Fibroblast of lung (primary cell): ENCODE measurements at regions not wholly inside any gene's neighbourhood (a gene's known extent, or its start where the extent isn't known, plus 50 kb on each side); places are given as distances from the start of the nearest gene placed in this dataset.
A peak's percentile ranks its signal among the peaks of the same experiment; 100 is the strongest.

Experiments
- DNase-seq, 2 donors: peaks; one replicate each; pipeline versions ENCODE4 v3.0.0 to v3.0.0-alpha.2; 2010; ENCODE audit warnings: low read depth in 2 of 2
- H2AFZ ChIP-seq: 2 replicates; pipeline ENCODE4 v1.5.1; 2012; ENCODE audit warnings: low read length, control low read depth, inconsistent platforms
- H3K27ac ChIP-seq: 2 replicates; pipeline ENCODE4 v1.5.1; 2011; ENCODE audit warnings: low read length, control low read depth; ENCODE audit not compliant: insufficient read depth
- H3K27me3 ChIP-seq: 2 replicates; pipeline ENCODE4 v1.5.1; 2011; ENCODE audit warnings: mild to moderate bottlenecking, low read length; ENCODE audit not compliant: control insufficient read depth, insufficient read depth
- H3K36me3 ChIP-seq: 2 replicates; pipeline ENCODE4 v1.5.1; 2011; ENCODE audit warnings: low read length; ENCODE audit not compliant: control insufficient read depth, insufficient read depth
- H3K4me1 ChIP-seq: 2 replicates; pipeline ENCODE4 v1.5.1; 2011; ENCODE audit warnings: low read length; ENCODE audit not compliant: control insufficient read depth, insufficient read depth; ENCODE audit errors: extremely low read depth
- H3K4me2 ChIP-seq: 2 replicates; pipeline ENCODE4 v1.5.1; 2011; ENCODE audit warnings: low read length, control low read depth; ENCODE audit not compliant: insufficient read depth; ENCODE audit errors: extremely low read depth
- H3K4me3 ChIP-seq, 4 experiments: fragments of 200-600 bp in 1 of 4; sonication (generic) in 1 of 4; replicated peaks in 1 of 4; 2 replicates each; pipeline ENCODE4 v1.5.1; 2011 to 2016; ENCODE audit warnings: low read length in 4 of 4, low read depth in 3 of 4, mild to moderate bottlenecking in 3 of 4, control low read depth in 2 of 4, inconsistent platforms in 1 of 4, mixed read lengths in 1 of 4; ENCODE audit not compliant: insufficient read depth in 1 of 4; ENCODE audit errors: control extremely low read depth in 1 of 4
- H3K79me2 ChIP-seq: 2 replicates; pipeline ENCODE4 v1.5.1; 2012; ENCODE audit warnings: mild to moderate bottlenecking, low read length, inconsistent platforms; ENCODE audit not compliant: control insufficient read depth, insufficient read depth
- H3K9ac ChIP-seq: 2 replicates; pipeline ENCODE4 v1.5.1; 2011; ENCODE audit warnings: mild to moderate bottlenecking, low read length, control low read depth; ENCODE audit not compliant: insufficient read depth
- H3K9me3 ChIP-seq: 2 replicates; pipeline ENCODE4 v1.5.1; 2012; ENCODE audit warnings: low read depth, low read length; ENCODE audit not compliant: control insufficient read depth, insufficient read depth
- H4K20me1 ChIP-seq: 2 replicates; pipeline ENCODE4 v1.5.1; 2011; ENCODE audit warnings: low read length; ENCODE audit not compliant: control insufficient read depth, insufficient read depth; ENCODE audit errors: extremely low read depth
- EZH2 ChIP-seq: IDR thresholded peaks from 2 replicates; pipeline ENCODE4 v1.5.1; 2012; ENCODE audit warnings: low read length, control low read depth, mild to moderate bottlenecking; ENCODE audit errors: missing control alignments
- TF ChIP-seq, protein P1 (sequence below), 2 donors: IDR thresholded peaks in 1 of 2; conservative IDR thresholded peaks in 1 of 2; 1 replicate in 1 of 2; 2 replicates in 1 of 2; pipeline ENCODE4 v1.5.1; 2011 to 2012; ENCODE audit warnings: low read length in 2 of 2, control low read depth in 1 of 2, inconsistent platforms in 1 of 2, low read depth in 1 of 2, mild to moderate bottlenecking in 1 of 2

DNA sequence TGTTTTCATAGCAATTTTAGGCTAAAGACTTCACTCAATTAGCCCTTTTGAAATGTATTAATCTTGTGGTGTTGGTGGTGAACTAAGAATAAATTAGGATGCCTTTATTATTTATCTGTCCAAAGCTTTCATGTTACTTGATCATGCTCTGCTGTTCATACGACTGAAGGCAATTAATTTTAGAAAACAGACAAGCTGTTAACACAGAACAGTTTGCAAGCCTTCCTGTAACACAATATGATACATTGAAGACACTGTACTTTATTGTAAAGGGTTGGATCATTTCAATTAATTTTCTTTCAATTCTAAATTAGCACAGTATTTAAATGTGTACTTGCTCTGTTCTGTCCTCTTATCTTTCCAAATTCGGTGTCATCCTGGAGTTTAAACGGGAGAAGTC, 794.3 kb upstream of the MIR17HG start:
- Histone ChIP-seq H3K27ac (no peak overlapping the region), H3K9me3 (no peaks in the 10 kb centered on the region), H3K27me3 (no peaks in the 10 kb centered on the region), H4K20me1 (no peaks in the 10 kb centered on the region), H3K9ac (no peak overlapping the region), H3K4me3 (peak overlapping the region in 1 of 4 experiments; percentile 27), H3K79me2 (no peaks in the 10 kb centered on the region), H3K4me1 (no peaks in the 10 kb centered on the region), H3K36me3 (no peaks in the 10 kb centered on the region), H3K4me2 (no peak overlapping the region), H2AFZ (no peak overlapping the region)
- no peak for DNase-seq
- TF ChIP-seq, protein P1, sequence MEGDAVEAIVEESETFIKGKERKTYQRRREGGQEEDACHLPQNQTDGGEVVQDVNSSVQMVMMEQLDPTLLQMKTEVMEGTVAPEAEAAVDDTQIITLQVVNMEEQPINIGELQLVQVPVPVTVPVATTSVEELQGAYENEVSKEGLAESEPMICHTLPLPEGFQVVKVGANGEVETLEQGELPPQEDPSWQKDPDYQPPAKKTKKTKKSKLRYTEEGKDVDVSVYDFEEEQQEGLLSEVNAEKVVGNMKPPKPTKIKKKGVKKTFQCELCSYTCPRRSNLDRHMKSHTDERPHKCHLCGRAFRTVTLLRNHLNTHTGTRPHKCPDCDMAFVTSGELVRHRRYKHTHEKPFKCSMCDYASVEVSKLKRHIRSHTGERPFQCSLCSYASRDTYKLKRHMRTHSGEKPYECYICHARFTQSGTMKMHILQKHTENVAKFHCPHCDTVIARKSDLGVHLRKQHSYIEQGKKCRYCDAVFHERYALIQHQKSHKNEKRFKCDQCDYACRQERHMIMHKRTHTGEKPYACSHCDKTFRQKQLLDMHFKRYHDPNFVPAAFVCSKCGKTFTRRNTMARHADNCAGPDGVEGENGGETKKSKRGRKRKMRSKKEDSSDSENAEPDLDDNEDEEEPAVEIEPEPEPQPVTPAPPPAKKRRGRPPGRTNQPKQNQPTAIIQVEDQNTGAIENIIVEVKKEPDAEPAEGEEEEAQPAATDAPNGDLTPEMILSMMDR (conservative IDR thresholded peaks at IDR 0.05 in 1 of 2, IDR thresholded peaks at IDR 0.05 in 1 of 2; ENCODE audit: low read depth in 1 of 2, low read length in 2 of 2): no peak
- TF ChIP-seq EZH2: no peak

DNA sequence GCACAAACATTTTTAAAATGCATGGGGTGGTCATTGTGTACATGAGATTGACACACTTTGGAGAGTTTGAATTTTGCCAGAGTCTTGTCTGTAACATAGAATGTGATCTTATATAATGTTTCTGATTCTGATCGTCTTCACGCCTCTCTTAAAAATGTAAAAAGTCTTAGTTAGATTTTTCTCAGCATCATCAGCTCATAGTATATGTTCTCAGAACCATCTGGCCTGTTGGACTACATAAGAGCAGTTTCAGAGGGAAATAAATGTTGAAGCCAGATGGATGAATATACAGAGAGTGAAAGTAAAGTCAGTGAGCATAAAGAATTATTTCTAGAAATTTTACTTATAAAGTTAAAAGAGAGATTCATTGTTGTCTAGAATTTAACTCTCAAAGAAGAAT, 789.9 kb upstream of the MIR17HG start:
- no peaks in the 10 kb centered on the region for H3K9me3 ChIP-seq
- H3K9ac ChIP-seq: no peak overlapping the region
- H3K4me2 ChIP-seq: no peak overlapping the region
- no peak for TF ChIP-seq EZH2
- TF ChIP-seq, protein P1 (conservative IDR thresholded peaks at IDR 0.05 in 1 of 2, IDR thresholded peaks at IDR 0.05 in 1 of 2; ENCODE audit: low read depth in 1 of 2, low read length in 2 of 2): no peak
- H3K4me1 ChIP-seq: no peaks in the 10 kb centered on the region
- H3K27me3 ChIP-seq: no peaks in the 10 kb centered on the region
- H3K36me3 ChIP-seq: no peaks in the 10 kb centered on the region
- no peak overlapping the region for H3K27ac ChIP-seq
- H3K79me2 ChIP-seq: no peaks in the 10 kb centered on the region
- H2AFZ ChIP-seq: no peak overlapping the region
- no peak overlapping the region for H3K4me3 ChIP-seq
- no peaks in the 10 kb centered on the region for H4K20me1 ChIP-seq
- no peak for DNase-seq

DNA sequence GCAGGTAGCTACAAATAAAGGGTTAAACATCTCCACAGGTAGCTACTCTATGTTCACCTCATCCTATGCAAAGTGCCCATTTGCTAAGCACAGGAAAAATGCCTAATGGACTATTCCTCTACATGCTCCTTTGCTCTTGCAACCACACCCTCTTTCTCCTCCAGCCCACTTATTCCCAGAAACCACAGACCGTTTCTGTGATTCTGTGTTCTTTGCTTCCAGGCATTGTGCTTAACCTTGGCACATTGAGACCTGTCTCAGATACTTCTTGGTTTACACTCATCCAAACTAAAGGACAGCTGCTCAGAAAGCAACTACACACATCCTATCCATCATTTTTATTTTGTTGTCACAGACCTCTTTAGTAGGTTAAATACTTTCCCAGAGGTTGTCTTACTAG, 785.0 kb upstream of the MIR17HG start:
- DNase-seq: peak in 1 of 2 donors; percentile 12
- Histone ChIP-seq H3K27me3 (no peaks in the 10 kb centered on the region), H3K9me3 (no peaks in the 10 kb centered on the region), H2AFZ (no peak overlapping the region), H3K9ac (no peak overlapping the region), H3K4me3 (no peak overlapping the region), H4K20me1 (no peaks in the 10 kb centered on the region), H3K79me2 (no peaks in the 10 kb centered on the region), H3K4me1 (no peaks in the 10 kb centered on the region), H3K27ac (no peak overlapping the region), H3K4me2 (no peak overlapping the region), H3K36me3 (no peaks in the 10 kb centered on the region)
- TF ChIP-seq EZH2: no peak
- TF ChIP-seq, protein P1 (conservative IDR thresholded peaks at IDR 0.05 in 1 of 2, IDR thresholded peaks at IDR 0.05 in 1 of 2; ENCODE audit: low read depth in 1 of 2, low read length in 2 of 2): no peak
